DND-41 (cell line): ENCODE measurements at regions not wholly inside any gene's neighbourhood (a gene's known extent, or its start where the extent isn't known, plus 50 kb on each side); places are given as distances from the start of the nearest gene placed in this dataset.

Experiments
- EZH2 ChIP-seq: IDR thresholded peaks from 3 replicates; pipeline ENCODE4 v1.6.1; 2012; ENCODE audit warnings: borderline replicate concordance, low read depth, mild to moderate bottlenecking, moderate library complexity, low read length, inconsistent platforms; ENCODE audit not compliant: severe bottlenecking
- TF ChIP-seq, protein P1 (sequence below): IDR thresholded peaks from 2 replicates; pipeline ENCODE4 v1.5.1; 2012; ENCODE audit warnings: borderline replicate concordance, low read length, moderate library complexity, mild to moderate bottlenecking; ENCODE audit not compliant: poor library complexity, severe bottlenecking; ENCODE audit errors: extremely low read depth

- TF ChIP-seq, protein P1, sequence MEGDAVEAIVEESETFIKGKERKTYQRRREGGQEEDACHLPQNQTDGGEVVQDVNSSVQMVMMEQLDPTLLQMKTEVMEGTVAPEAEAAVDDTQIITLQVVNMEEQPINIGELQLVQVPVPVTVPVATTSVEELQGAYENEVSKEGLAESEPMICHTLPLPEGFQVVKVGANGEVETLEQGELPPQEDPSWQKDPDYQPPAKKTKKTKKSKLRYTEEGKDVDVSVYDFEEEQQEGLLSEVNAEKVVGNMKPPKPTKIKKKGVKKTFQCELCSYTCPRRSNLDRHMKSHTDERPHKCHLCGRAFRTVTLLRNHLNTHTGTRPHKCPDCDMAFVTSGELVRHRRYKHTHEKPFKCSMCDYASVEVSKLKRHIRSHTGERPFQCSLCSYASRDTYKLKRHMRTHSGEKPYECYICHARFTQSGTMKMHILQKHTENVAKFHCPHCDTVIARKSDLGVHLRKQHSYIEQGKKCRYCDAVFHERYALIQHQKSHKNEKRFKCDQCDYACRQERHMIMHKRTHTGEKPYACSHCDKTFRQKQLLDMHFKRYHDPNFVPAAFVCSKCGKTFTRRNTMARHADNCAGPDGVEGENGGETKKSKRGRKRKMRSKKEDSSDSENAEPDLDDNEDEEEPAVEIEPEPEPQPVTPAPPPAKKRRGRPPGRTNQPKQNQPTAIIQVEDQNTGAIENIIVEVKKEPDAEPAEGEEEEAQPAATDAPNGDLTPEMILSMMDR, result no peak
- no peak for TF ChIP-seq EZH2
These were observed 710.8 kb upstream of the PCDH20 start for GRCh38 chr13:62126400-62126799.
